DMS53 treated with DMSO at 0.1 percent for 48 hours (cell line): ENCODE measurements at regions not wholly inside any gene's neighbourhood (a gene's known extent, or its start where the extent isn't known, plus 50 kb on each side); places are given as distances from the start of the nearest gene placed in this dataset.
"Not testable (repeated sequence)": the region's sequence is repeated elsewhere in the genome, so short reads cannot be mapped to it uniquely, and the experiment has no call there.

Experiments used
- DNase-seq: peaks from one replicate; lab custom pipeline; 2025; ENCODE audit not compliant: unreplicated experiment; lab: John Stamatoyannopoulos, UW

GRCh38 chr20:30386099-30386498, 871.4 kb upstream of the DEFB115 start:
- DNase-seq: not testable (repeated sequence)

- not testable (repeated sequence) for DNase-seq
Measured at GRCh38 chr20:30387823-30388222, 869.6 kb upstream of the DEFB115 start.

GRCh38 chr20:30393523-30393922, 863.9 kb upstream of the DEFB115 start:
- not testable (repeated sequence) for DNase-seq

- DNase-seq: not testable (repeated sequence)
Measured at GRCh38 chr20:30397111-30397510, 860.4 kb upstream of the DEFB115 start.

- not testable (repeated sequence) for DNase-seq
Measured at GRCh38 chr20:30405061-30405460, 852.4 kb upstream of the DEFB115 start.

- not testable (repeated sequence) for DNase-seq
Measured at GRCh38 chr20:30405585-30405984, 851.9 kb upstream of the DEFB115 start.

GRCh38 chr20:30406370-30406769, 851.1 kb upstream of the DEFB115 start:
- DNase-seq: not testable (repeated sequence)

GRCh38 chr20:30412972-30413371, 844.5 kb upstream of the DEFB115 start:
- DNase-seq: no peak

- not testable (repeated sequence) for DNase-seq
Measured at GRCh38 chr20:30417387-30417786, 840.1 kb upstream of the DEFB115 start.

GRCh38 chr20:30418378-30418777, 839.1 kb upstream of the DEFB115 start:
- DNase-seq: not testable (repeated sequence)

GRCh38 chr20:30419466-30419865, 838.0 kb upstream of the DEFB115 start:
- DNase-seq: no peak

GRCh38 chr20:30419871-30420420, 837.5 kb upstream of the DEFB115 start:
- not testable (repeated sequence) for DNase-seq
